GM12878 (cell line): ENCODE measurements at regions not wholly inside any gene's neighbourhood (a gene's known extent, or its start where the extent isn't known, plus 50 kb on each side); places are given as distances from the start of the nearest gene placed in this dataset.

Source experiments
- ATAC-seq: fragments of 200-7000 bp; cut with Tn5 transposase; 3 replicates; pipeline ENCODE4 v1.9.1; 2020; ENCODE audit warnings: mild to moderate bottlenecking, moderate library complexity
- BruUV-seq: library from RNA; stranded (reverse); fragments of 400-500 nt; replicated peaks from 2 replicates; lab custom pipeline; 2021; lab: Mats Ljungman, UMichigan
- CTCF ChIA-PET: fragments of 300-600 bp; sonication (Branson Sonifier 250); formaldehyde crosslinking; extraction: SDS; loops from one replicate; lab custom pipeline; 2021; ENCODE audit warnings: inconsistent platforms; lab: Yijun Ruan, JAX
- POLR2A ChIA-PET: fragments of 350-600 bp; formaldehyde crosslinking; extraction: SDS; loops from one replicate; lab custom pipeline; 2021; ENCODE audit warnings: inconsistent platforms; lab: Charles Lee
- RAD21 ChIA-PET: fragments of 300-600 bp; sonication (Branson Sonifier 250); formaldehyde crosslinking; loops from one replicate; lab custom pipeline; 2023; ENCODE audit warnings: antibody characterized with exemption; ENCODE audit not compliant: unreplicated experiment; lab: Charles Lee
- SMC1A ChIA-PET: fragments of 300-600 bp; sonication (Branson Sonifier 250); formaldehyde crosslinking; loops from one replicate; lab custom pipeline; 2023; ENCODE audit not compliant: unreplicated experiment, uncharacterized antibody; lab: Charles Lee
- DNase-seq: peaks from one replicate; pipeline ENCODE4 v3.0.0-alpha.2; 2011; ENCODE audit warnings: low read depth, low spot score
- FAIRE-seq: peaks from 3 replicates; lab custom pipeline; 2011; peaks lifted over from hg19 to GRCh38; lab: Jason Lieb, UNC
- H2AFZ ChIP-seq: 2 replicates; pipeline ENCODE4 v1.6.0; 2011; ENCODE audit warnings: low read depth, low read length, control low read depth; ENCODE audit not compliant: control insufficient read depth
- H3K27ac ChIP-seq: 2 replicates; pipeline ENCODE4 v1.5.1; 2011; ENCODE audit warnings: control low read depth; ENCODE audit not compliant: control insufficient read depth, insufficient read depth
- H3K27me3 ChIP-seq, 2 experiments: replicated peaks in 1 of 2; 2 replicates each; pipeline versions ENCODE4 v1.6.0 to v1.6.1; 2011; ENCODE audit warnings: low read length in 1 of 2; ENCODE audit not compliant: control insufficient read depth in 2 of 2, insufficient read depth in 2 of 2
- H3K36me3 ChIP-seq, 2 experiments: 2 replicates each; pipeline ENCODE4 v1.5.1; 2011; ENCODE audit warnings: low read length in 1 of 2; ENCODE audit not compliant: control insufficient read depth in 2 of 2, insufficient read depth in 2 of 2
- H3K4me1 ChIP-seq: 2 replicates; pipeline ENCODE4 v1.6.1; 2011; ENCODE audit warnings: mild to moderate bottlenecking, low read length, moderate library complexity, mixed read lengths; ENCODE audit not compliant: control insufficient read depth, insufficient read depth
- H3K4me2 ChIP-seq: 2 replicates; pipeline ENCODE4 v1.6.0; 2011; ENCODE audit warnings: control low read depth; ENCODE audit not compliant: control insufficient read depth, insufficient read depth
- H3K4me3 ChIP-seq: fragments of 200-600 bp; sonication (generic); 2 replicates; pipeline ENCODE4 v1.5.1; 2016
- H3K79me2 ChIP-seq: 2 replicates; pipeline ENCODE4 v1.6.0; 2011; ENCODE audit warnings: low read length; ENCODE audit not compliant: control insufficient read depth, insufficient read depth
- H3K9ac ChIP-seq: 2 replicates; pipeline ENCODE4 v1.8.0; 2011; ENCODE audit warnings: low read length, control low read depth, mixed read lengths; ENCODE audit not compliant: control insufficient read depth, insufficient read depth
- H3K9me3 ChIP-seq: replicated peaks from 3 replicates; pipeline ENCODE4 v1.5.1; 2011; ENCODE audit warnings: mild to moderate bottlenecking, low read length; ENCODE audit not compliant: control insufficient read depth, insufficient read depth
- H4K20me1 ChIP-seq: 2 replicates; pipeline ENCODE4 v1.6.0; 2011; ENCODE audit not compliant: control insufficient read depth, insufficient read depth
- ATF7 ChIP-seq: fragments of 450-650 bp; IDR thresholded peaks from 2 replicates; pipeline ENCODE4 v1.6.1; 2016; ENCODE audit warnings: low read depth, mild to moderate bottlenecking
- CHD4 ChIP-seq: fragments of 200-600 bp; sonication (generic); IDR thresholded peaks from 2 replicates; pipeline ENCODE4 v1.6.1; 2016; ENCODE audit warnings: mild to moderate bottlenecking
- GATAD2B ChIP-seq: fragments of 450-650 bp; conservative IDR thresholded peaks from 2 replicates; pipeline ENCODE4 v1.6.1; 2017; ENCODE audit warnings: low read depth, mild to moderate bottlenecking, moderate library complexity
- JUND ChIP-seq: IDR thresholded peaks from 2 replicates; pipeline ENCODE4 v1.6.1; 2012; ENCODE audit warnings: low read depth, mild to moderate bottlenecking, low read length, improper control_type of control experiment, moderate library complexity
- MTA2 ChIP-seq: fragments of 450-650 bp; IDR thresholded peaks from 2 replicates; pipeline ENCODE4 v1.6.1; 2016; ENCODE audit warnings: low read depth, mild to moderate bottlenecking, moderate library complexity
- NFYA ChIP-seq: IDR thresholded peaks from 2 replicates; pipeline ENCODE4 v1.6.1; 2011; ENCODE audit warnings: low read depth, mild to moderate bottlenecking, low read length, improper control_type of control experiment, borderline replicate concordance
- NR2F1 ChIP-seq: fragments of 450-650 bp; conservative IDR thresholded peaks from 2 replicates; pipeline ENCODE4 v1.6.1; 2017; ENCODE audit warnings: mild to moderate bottlenecking
- PAX5 ChIP-seq: IDR thresholded peaks from 2 replicates; pipeline ENCODE4 v1.6.1; 2011; ENCODE audit warnings: low read depth, low read length, borderline replicate concordance
- SP1 ChIP-seq: IDR thresholded peaks from one replicate; pipeline ENCODE4 v1.6.1; 2011; ENCODE audit warnings: low read depth, low read length
- TCF7 ChIP-seq: IDR thresholded peaks from 2 replicates; pipeline ENCODE4 v1.6.1; 2014; ENCODE audit warnings: antibody characterized with exemption, borderline replicate concordance
- YBX1 ChIP-seq: fragments of 450-650 bp; IDR thresholded peaks from 2 replicates; pipeline ENCODE4 v1.6.1; 2016; ENCODE audit warnings: antibody characterized with exemption
- WGBS: methylation state at CpG from one replicate; pipeline ENCODE4 v1.1.6; 2016; ENCODE audit warnings: low lambda C conversion rate; ENCODE audit not compliant: insufficient replicate concordance, insufficient coverage; ENCODE audit errors: missing lambda C conversion rate; 5-methylcytosine and 5-hydroxymethylcytosine counted together
- in situ Hi-C: fragments of 300-500 bp; cut with MboI; formaldehyde crosslinking; loops from 9 replicates; pipeline ENCODE4 v1.14.3; 2018; ENCODE audit warnings: mixed read lengths
- intact Hi-C: fragments of 100-400 bp; cut with micrococcal nuclease; formaldehyde crosslinking; loops from one replicate; pipeline ENCODE4 v1.14.2; 2022; ENCODE audit not compliant: unreplicated experiment
- TF ChIP-seq, protein P1 (sequence below): fragments of 450-650 bp; IDR thresholded peaks from 2 replicates; pipeline ENCODE4 v1.6.1; 2018; ENCODE audit warnings: mild to moderate bottlenecking, low read depth, moderate library complexity; ENCODE audit not compliant: partially characterized antibody
- TF ChIP-seq, protein P2 (sequence below): fragments of 450-650 bp; IDR thresholded peaks from 2 replicates; pipeline ENCODE4 v1.6.1; 2016; ENCODE audit warnings: mild to moderate bottlenecking, moderate library complexity, borderline replicate concordance

DNA sequence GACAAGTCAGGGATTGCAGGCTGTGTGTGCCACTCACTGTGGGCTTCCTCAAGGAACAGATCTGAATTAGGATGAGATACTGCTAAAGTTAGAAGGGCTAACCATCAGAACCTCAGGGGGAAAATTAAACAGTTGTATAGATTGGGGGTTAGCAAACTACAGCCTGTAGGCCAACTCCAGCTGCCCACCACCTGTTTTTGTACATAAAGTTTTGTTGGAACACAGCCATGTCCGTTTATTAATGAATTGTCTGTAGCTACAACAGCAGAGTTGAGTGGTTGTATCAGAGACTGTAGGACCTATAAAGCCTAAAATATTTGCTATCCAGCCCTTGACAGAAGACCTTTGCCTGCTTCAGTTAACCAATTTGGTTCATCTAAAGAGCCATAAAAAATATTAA is 127.2 kb upstream of the ECI2 start:
- DNase-seq (no peak), FAIRE-seq (no peak), ATAC-seq (no peak)
- Histone ChIP-seq H3K36me3 (no peaks in the 10 kb centered on the region), H3K9ac (no peak overlapping the region), H2AFZ (no peak overlapping the region), H3K4me2 (no peak overlapping the region), H3K79me2 (no peaks in the 10 kb centered on the region), H3K9me3 (no peaks in the 10 kb centered on the region), H3K27me3 (no peaks in the 10 kb centered on the region), H4K20me1 (no peaks in the 10 kb centered on the region), H3K4me1 (no peaks in the 10 kb centered on the region), H3K27ac (no peak overlapping the region), H3K4me3 (no peak overlapping the region)
- WGBS = 0% methylated on average over 1 of the region's 1 CpG
- CTCF ChIA-PET = no interaction called here
- intact Hi-C loops (no loop called here), in situ Hi-C loops (no loop called here)
- SMC1A ChIA-PET = no interaction called here
- RAD21 ChIA-PET = no interaction called here
- BruUV-seq = no TSS peak
- TF ChIP-seq NFYA = no peak
- no peak for TF ChIP-seq YBX1
- no peak for TF ChIP-seq MTA2
- no peak for TF ChIP-seq PAX5
- TF ChIP-seq CHD4 = no peak
- POLR2A ChIA-PET = no interaction called here

DNA sequence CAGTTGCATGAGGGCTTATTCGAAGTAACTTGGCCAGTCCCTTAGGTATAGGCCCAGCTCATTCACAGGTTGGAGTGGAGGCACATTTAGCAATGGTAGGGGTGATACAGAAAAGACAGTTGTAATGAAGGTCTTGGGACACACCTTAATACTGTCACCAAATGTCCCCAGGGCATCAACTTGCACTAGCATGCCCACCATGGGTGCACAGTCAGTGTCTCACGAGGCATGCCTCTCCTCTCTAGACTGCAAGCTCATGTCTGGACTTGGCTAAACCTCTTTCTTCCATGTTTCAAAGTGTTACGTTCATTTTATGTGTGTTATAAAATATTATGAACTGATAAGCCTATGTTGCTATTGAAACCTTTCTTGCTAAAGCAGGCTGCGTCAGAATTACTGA is 124.0 kb upstream of the ECI2 start:
- Histone ChIP-seq H3K36me3 (no peaks in the 10 kb centered on the region), H3K4me1 (no peaks in the 10 kb centered on the region), H2AFZ (no peak overlapping the region), H3K9ac (no peak overlapping the region), H4K20me1 (no peaks in the 10 kb centered on the region), H3K27me3 (no peaks in the 10 kb centered on the region), H3K79me2 (no peaks in the 10 kb centered on the region), H3K9me3 (no peaks in the 10 kb centered on the region), H3K4me2 (no peak overlapping the region), H3K27ac (no peak overlapping the region), H3K4me3 (no peak overlapping the region)
- CTCF ChIA-PET = no interaction called here
- intact Hi-C loops (no loop called here), in situ Hi-C loops (no loop called here)
- ATAC-seq (no peak), DNase-seq (no peak), FAIRE-seq (no peak)
- RAD21 ChIA-PET = no interaction called here
- BruUV-seq = no TSS peak
- SMC1A ChIA-PET = no interaction called here
- WGBS = 8% methylated on average over 4 of the region's 4 CpGs
- POLR2A ChIA-PET = no interaction called here
- no peak for TF ChIP-seq TCF7
- TF ChIP-seq, protein P1, sequence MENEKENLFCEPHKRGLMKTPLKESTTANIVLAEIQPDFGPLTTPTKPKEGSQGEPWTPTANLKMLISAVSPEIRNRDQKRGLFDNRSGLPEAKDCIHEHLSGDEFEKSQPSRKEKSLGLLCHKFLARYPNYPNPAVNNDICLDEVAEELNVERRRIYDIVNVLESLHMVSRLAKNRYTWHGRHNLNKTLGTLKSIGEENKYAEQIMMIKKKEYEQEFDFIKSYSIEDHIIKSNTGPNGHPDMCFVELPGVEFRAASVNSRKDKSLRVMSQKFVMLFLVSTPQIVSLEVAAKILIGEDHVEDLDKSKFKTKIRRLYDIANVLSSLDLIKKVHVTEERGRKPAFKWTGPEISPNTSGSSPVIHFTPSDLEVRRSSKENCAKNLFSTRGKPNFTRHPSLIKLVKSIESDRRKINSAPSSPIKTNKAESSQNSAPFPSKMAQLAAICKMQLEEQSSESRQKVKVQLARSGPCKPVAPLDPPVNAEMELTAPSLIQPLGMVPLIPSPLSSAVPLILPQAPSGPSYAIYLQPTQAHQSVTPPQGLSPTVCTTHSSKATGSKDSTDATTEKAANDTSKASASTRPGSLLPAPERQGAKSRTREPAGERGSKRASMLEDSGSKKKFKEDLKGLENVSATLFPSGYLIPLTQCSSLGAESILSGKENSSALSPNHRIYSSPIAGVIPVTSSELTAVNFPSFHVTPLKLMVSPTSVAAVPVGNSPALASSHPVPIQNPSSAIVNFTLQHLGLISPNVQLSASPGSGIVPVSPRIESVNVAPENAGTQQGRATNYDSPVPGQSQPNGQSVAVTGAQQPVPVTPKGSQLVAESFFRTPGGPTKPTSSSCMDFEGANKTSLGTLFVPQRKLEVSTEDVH = no peak
- TF ChIP-seq ATF7 = no peak
- no peak for TF ChIP-seq SP1
- TF ChIP-seq JUND = no peak
- TF ChIP-seq GATAD2B = no peak
- TF ChIP-seq NR2F1 = no peak
- TF ChIP-seq, protein P2, sequence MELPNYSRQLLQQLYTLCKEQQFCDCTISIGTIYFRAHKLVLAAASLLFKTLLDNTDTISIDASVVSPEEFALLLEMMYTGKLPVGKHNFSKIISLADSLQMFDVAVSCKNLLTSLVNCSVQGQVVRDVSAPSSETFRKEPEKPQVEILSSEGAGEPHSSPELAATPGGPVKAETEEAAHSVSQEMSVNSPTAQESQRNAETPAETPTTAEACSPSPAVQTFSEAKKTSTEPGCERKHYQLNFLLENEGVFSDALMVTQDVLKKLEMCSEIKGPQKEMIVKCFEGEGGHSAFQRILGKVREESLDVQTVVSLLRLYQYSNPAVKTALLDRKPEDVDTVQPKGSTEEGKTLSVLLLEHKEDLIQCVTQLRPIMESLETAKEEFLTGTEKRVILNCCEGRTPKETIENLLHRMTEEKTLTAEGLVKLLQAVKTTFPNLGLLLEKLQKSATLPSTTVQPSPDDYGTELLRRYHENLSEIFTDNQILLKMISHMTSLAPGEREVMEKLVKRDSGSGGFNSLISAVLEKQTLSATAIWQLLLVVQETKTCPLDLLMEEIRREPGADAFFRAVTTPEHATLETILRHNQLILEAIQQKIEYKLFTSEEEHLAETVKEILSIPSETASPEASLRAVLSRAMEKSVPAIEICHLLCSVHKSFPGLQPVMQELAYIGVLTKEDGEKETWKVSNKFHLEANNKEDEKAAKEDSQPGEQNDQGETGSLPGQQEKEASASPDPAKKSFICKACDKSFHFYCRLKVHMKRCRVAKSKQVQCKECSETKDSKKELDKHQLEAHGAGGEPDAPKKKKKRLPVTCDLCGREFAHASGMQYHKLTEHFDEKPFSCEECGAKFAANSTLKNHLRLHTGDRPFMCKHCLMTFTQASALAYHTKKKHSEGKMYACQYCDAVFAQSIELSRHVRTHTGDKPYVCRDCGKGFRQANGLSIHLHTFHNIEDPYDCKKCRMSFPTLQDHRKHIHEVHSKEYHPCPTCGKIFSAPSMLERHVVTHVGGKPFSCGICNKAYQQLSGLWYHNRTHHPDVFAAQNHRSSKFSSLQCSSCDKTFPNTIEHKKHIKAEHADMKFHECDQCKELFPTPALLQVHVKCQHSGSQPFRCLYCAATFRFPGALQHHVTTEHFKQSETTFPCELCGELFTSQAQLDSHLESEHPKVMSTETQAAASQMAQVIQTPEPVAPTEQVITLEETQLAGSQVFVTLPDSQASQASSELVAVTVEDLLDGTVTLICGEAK = no peak
- TF ChIP-seq NFYA = no peak
